DMS 273 (cell line): ENCODE measurements at regions not wholly inside any gene's neighbourhood (a gene's known extent, or its start where the extent isn't known, plus 50 kb on each side); places are given as distances from the start of the nearest gene placed in this dataset.
A peak's percentile ranks its signal among the peaks of the same experiment; 100 is the strongest.
"Not testable (repeated sequence)": the region's sequence is repeated elsewhere in the genome, so short reads cannot be mapped to it uniquely, and the experiment has no call there.

ENCODE experiments used
- DNase-seq: peaks from one replicate; lab custom pipeline; 2025; ENCODE audit not compliant: unreplicated experiment; lab: John Stamatoyannopoulos, UW

GRCh38 chr2:172284209-172284608 is 143.2 kb upstream of the ITGA6 start:
- no peak for DNase-seq

GRCh38 chr2:172285010-172285621 is 142.3 kb upstream of the ITGA6 start:
- DNase-seq, result peak; percentile 79

- DNase-seq, result no peak
These were observed 141.6 kb upstream of the ITGA6 start for GRCh38 chr2:172285760-172286159.

GRCh38 chr2:172287190-172287589 is 140.2 kb upstream of the ITGA6 start:
- DNase-seq, result no peak

GRCh38 chr2:172287605-172288315 is 139.6 kb upstream of the ITGA6 start:
- no peak for DNase-seq

- peak; percentile 43 for DNase-seq
These were observed 138.8 kb upstream of the ITGA6 start for GRCh38 chr2:172288603-172289002.

- peak; percentile 8 for DNase-seq
These were observed 133.4 kb upstream of the ITGA6 start for GRCh38 chr2:172293952-172294351.

- DNase-seq, result no peak
These were observed 132.4 kb upstream of the ITGA6 start for GRCh38 chr2:172294983-172295382.

GRCh38 chr2:172295677-172296076 is 131.7 kb upstream of the ITGA6 start:
- DNase-seq, result no peak

GRCh38 chr2:172296267-172297046 is 130.9 kb upstream of the ITGA6 start:
- no peak for DNase-seq

GRCh38 chr2:172297531-172297930 is 129.9 kb upstream of the ITGA6 start:
- no peak for DNase-seq

- DNase-seq, result no peak
These were observed 129.4 kb upstream of the ITGA6 start for GRCh38 chr2:172297950-172298349.

- DNase-seq, result peak; percentile 24
These were observed 127.6 kb upstream of the ITGA6 start for GRCh38 chr2:172299741-172300140.

GRCh38 chr2:172300851-172301250 is 126.5 kb upstream of the ITGA6 start:
- DNase-seq, result no peak

GRCh38 chr2:172305066-172305465 is 122.3 kb upstream of the ITGA6 start:
- DNase-seq, result peak; percentile 68

- peak; percentile 40 for DNase-seq
These were observed 119.6 kb upstream of the ITGA6 start for GRCh38 chr2:172307800-172308199.

- DNase-seq, result no peak
These were observed 119.0 kb upstream of the ITGA6 start for GRCh38 chr2:172308253-172308935.

- peak; percentile 91 for DNase-seq
These were observed 115.5 kb upstream of the ITGA6 start for GRCh38 chr2:172311921-172312345.

- DNase-seq, result peak; percentile 44
These were observed 113.6 kb upstream of the ITGA6 start for GRCh38 chr2:172313715-172314341.

- DNase-seq, result not testable (repeated sequence)
These were observed 112.3 kb upstream of the ITGA6 start for GRCh38 chr2:172315070-172315469.

GRCh38 chr2:172322049-172322448 is 105.3 kb upstream of the ITGA6 start:
- DNase-seq, result no peak
